MM.1S (cell line): ENCODE measurements at regions not wholly inside any gene's neighbourhood (a gene's known extent, or its start where the extent isn't known, plus 50 kb on each side); places are given as distances from the start of the nearest gene placed in this dataset.

Experiments used
- DNase-seq: peaks from one replicate; pipeline ENCODE4 v3.0.0-alpha.2; 2015
- H2AFZ ChIP-seq: fragments of 300-600 bp; sonication (generic); 2 replicates; pipeline ENCODE4 v1.6.0; 2016; ENCODE audit warnings: antibody characterized with exemption, low read length
- H3F3A ChIP-seq: fragments of 300-600 bp; sonication (generic); 2 replicates; pipeline ENCODE4 v1.6.1; 2016; ENCODE audit warnings: mild to moderate bottlenecking, antibody characterized with exemption, low read length, moderate library complexity, mixed read lengths; ENCODE audit not compliant: insufficient read depth
- H3K27ac ChIP-seq: fragments of 300-600 bp; sonication (generic); 2 replicates; pipeline ENCODE4 v1.5.1; 2016; ENCODE audit warnings: mild to moderate bottlenecking, low read length
- H3K27me3 ChIP-seq: fragments of 300-600 bp; sonication (generic); replicated peaks from 2 replicates; pipeline ENCODE4 v1.6.0; 2016; ENCODE audit warnings: low read length; ENCODE audit not compliant: insufficient read depth
- H3K36me3 ChIP-seq: fragments of 300-600 bp; sonication (generic); replicated peaks from 2 replicates; pipeline ENCODE4 v1.6.1; 2016; ENCODE audit warnings: mild to moderate bottlenecking, low read length, mixed read lengths; ENCODE audit not compliant: insufficient read depth
- H3K4me1 ChIP-seq: fragments of 300-600 bp; sonication (generic); 2 replicates; pipeline ENCODE4 v1.6.1; 2016; ENCODE audit warnings: low read length, mixed read lengths
- H3K4me2 ChIP-seq: fragments of 300-600 bp; sonication (generic); 2 replicates; pipeline ENCODE4 v1.6.0; 2016; ENCODE audit warnings: low read depth, low read length
- H3K4me3 ChIP-seq: fragments of 300-600 bp; sonication (generic); 2 replicates; pipeline ENCODE4 v1.5.1; 2016; ENCODE audit warnings: low read length, mixed read lengths
- H3K79me2 ChIP-seq: fragments of 300-600 bp; sonication (generic); 2 replicates; pipeline ENCODE4 v1.6.1; 2016; ENCODE audit warnings: mixed run types, low read length, mixed read lengths
- H3K9ac ChIP-seq: fragments of 300-600 bp; sonication (generic); 2 replicates; pipeline ENCODE4 v1.6.1; 2016; ENCODE audit warnings: low read length, mixed read lengths
- H3K9me2 ChIP-seq: fragments of 300-600 bp; sonication (generic); replicated peaks from 2 replicates; pipeline ENCODE4 v1.6.1; 2016; ENCODE audit warnings: mild to moderate bottlenecking, low read length, mixed read lengths; ENCODE audit not compliant: insufficient read depth
- H3K9me3 ChIP-seq: fragments of 300-600 bp; sonication (generic); replicated peaks from 2 replicates; pipeline ENCODE4 v1.6.1; 2016; ENCODE audit warnings: mild to moderate bottlenecking, low read length, mixed read lengths; ENCODE audit not compliant: insufficient read depth
- H4K20me1 ChIP-seq: fragments of 300-600 bp; sonication (generic); 2 replicates; pipeline ENCODE4 v1.6.1; 2016; ENCODE audit warnings: mild to moderate bottlenecking, low read length, moderate library complexity, mixed read lengths; ENCODE audit not compliant: insufficient read depth
- CTCF ChIP-seq: fragments of 300-600 bp; sonication (generic); IDR thresholded peaks from 2 replicates; pipeline ENCODE4 v1.5.1; 2016; ENCODE audit warnings: antibody characterized with exemption, low read length, mixed read lengths
- EZH2 ChIP-seq: fragments of 300-600 bp; sonication (generic); optimal IDR thresholded peaks from 2 replicates; pipeline ENCODE3; 2017; ENCODE audit warnings: low read depth, mild to moderate bottlenecking, antibody characterized with exemption, low read length, mixed read lengths
- EZH2phosphoT487 ChIP-seq: fragments of 300-600 bp; sonication (generic); IDR thresholded peaks from 2 replicates; pipeline ENCODE4 v1.6.1; 2018; ENCODE audit warnings: antibody characterized with exemption, low read length

GRCh38 chr7:29754874-29755490, 51.3 kb upstream of the WIPF3 start:
- no peaks in the 10 kb centered on the region for H3F3A ChIP-seq
- H4K20me1 ChIP-seq, result no peaks in the 10 kb centered on the region
- H3K27ac ChIP-seq, result no peak overlapping the region
- H3K4me2 ChIP-seq, result no peak overlapping the region
- H3K9me3 ChIP-seq, result no peaks in the 10 kb centered on the region
- no peak overlapping the region for H2AFZ ChIP-seq
- H3K4me3 ChIP-seq, result no peak overlapping the region
- DNase-seq, result no peak
- no peak overlapping the region for H3K9ac ChIP-seq
- no peaks in the 10 kb centered on the region for H3K79me2 ChIP-seq
- H3K9me2 ChIP-seq, result no peaks in the 10 kb centered on the region
- H3K36me3 ChIP-seq, result no peaks in the 10 kb centered on the region
- H3K27me3 ChIP-seq, result no peaks in the 10 kb centered on the region
- no peak for TF ChIP-seq EZH2
- no peak for TF ChIP-seq CTCF
- no peak for TF ChIP-seq EZH2phosphoT487
- H3K4me1 ChIP-seq, result no peaks in the 10 kb centered on the region
